HCT116 (cell line): ENCODE measurements at regions not wholly inside any gene's neighbourhood (a gene's known extent, or its start where the extent isn't known, plus 50 kb on each side); places are given as distances from the start of the nearest gene placed in this dataset.

Experiments used
- ATAC-seq: fragments of 200-7000 bp; cut with Tn5 transposase; 2 replicates; pipeline ENCODE4 v1.9.1; 2020; ENCODE audit warnings: mild to moderate bottlenecking, moderate library complexity
- BruUV-seq: library from RNA; stranded (reverse); fragments of 400-500 nt; replicated peaks from 2 replicates; lab custom pipeline; 2021; lab: Mats Ljungman, UMichigan
- CTCF ChIA-PET: fragments of 300-600 bp; sonication (Branson Sonifier 250); formaldehyde crosslinking; loops from one replicate; lab custom pipeline; 2021; ENCODE audit warnings: antibody characterized with exemption; lab: Charles Lee
- POLR2A ChIA-PET: fragments of 300-600, 350-600 bp; sonication (Branson Sonifier 250); formaldehyde crosslinking; loops from one replicate; lab custom pipeline; 2021; ENCODE audit warnings: antibody characterized with exemption; lab: Charles Lee
- RAD21 ChIA-PET, 2 experiments: fragments of 300-600 bp; sonication (Branson Sonifier 250); formaldehyde crosslinking; loops; one replicate each; lab custom pipeline; 2023; ENCODE audit warnings: low total read pairs in 2 of 2; ENCODE audit not compliant: uncharacterized antibody in 2 of 2, unreplicated experiment in 2 of 2, low non-redundant PET in 1 of 2; lab: Charles Lee
- DNase-seq: peaks from one replicate; pipeline ENCODE4 v3.0.0-alpha.2; 2010; ENCODE audit warnings: low read depth, low spot score
- H2AFZ ChIP-seq: fragments of 200-600 bp; shearing (Covaris generic), sonication (generic); 2 replicates; pipeline ENCODE4 v1.6.1; 2017; ENCODE audit warnings: low read depth, mixed run types, mixed read lengths, antibody characterized with exemption, low read length; ENCODE audit not compliant: poor library complexity, severe bottlenecking
- H3K27ac ChIP-seq: 2 replicates; pipeline ENCODE4 v1.5.1; 2012; ENCODE audit warnings: low read depth, low read length
- H3K27me3 ChIP-seq: fragments of 200-600 bp; sonication (generic); 2 replicates; pipeline ENCODE4 v1.6.1; 2016; ENCODE audit warnings: mixed run types, low read length, mixed read lengths; ENCODE audit not compliant: insufficient read depth
- H3K36me3 ChIP-seq, 2 experiments: fragments of 200-500 bp in 1 of 2; fragments of 200-600 bp in 1 of 2; sonication (Bioruptor generic) in 1 of 2; sonication (generic) in 1 of 2; 2 replicates each; pipeline versions ENCODE4 v1.5.1 to v1.6.1; 2014 to 2016; ENCODE audit warnings: low read length in 2 of 2, inconsistent platforms in 1 of 2, mixed read lengths in 1 of 2, mixed run types in 1 of 2; ENCODE audit not compliant: insufficient read depth in 2 of 2, control insufficient read depth in 1 of 2
- H3K4me1 ChIP-seq, 2 experiments: fragments of 200-600 bp in 1 of 2; sonication (generic) in 1 of 2; 2 replicates each; pipeline versions ENCODE4 v1.5.1 to v1.6.1; 2012 to 2017; ENCODE audit warnings: low read length in 2 of 2, inconsistent platforms in 1 of 2, mild to moderate bottlenecking in 1 of 2, mixed read lengths in 1 of 2, mixed run types in 1 of 2, moderate library complexity in 1 of 2; ENCODE audit not compliant: insufficient read depth in 2 of 2, control insufficient read depth in 1 of 2
- H3K4me2 ChIP-seq: fragments of 200-600 bp; sonication (generic); 2 replicates; pipeline ENCODE4 v1.6.1; 2017; ENCODE audit warnings: mixed run types, low read length, mixed read lengths
- H3K4me3 ChIP-seq, 2 experiments: fragments of 200-600 bp in 1 of 2; sonication (generic) in 1 of 2; replicated peaks in 1 of 2; 2 replicates each; pipeline ENCODE4 v1.5.1; 2011 to 2016; ENCODE audit warnings: low read length in 2 of 2, control low read depth in 1 of 2, low read depth in 1 of 2, mild to moderate bottlenecking in 1 of 2, mixed read lengths in 1 of 2, mixed run types in 1 of 2
- H3K79me2 ChIP-seq: fragments of 200-600 bp; sonication (generic); 2 replicates; pipeline ENCODE4 v1.6.1; 2017; ENCODE audit warnings: mild to moderate bottlenecking, mixed run types, low read length, moderate library complexity, mixed read lengths; ENCODE audit not compliant: insufficient read depth
- H3K9ac ChIP-seq: fragments of 200-600 bp; sonication (generic); 2 replicates; pipeline ENCODE4 v1.6.1; 2016; ENCODE audit warnings: low read length, mixed read lengths
- H3K9me2 ChIP-seq: fragments of 200-600 bp; sonication (generic), shearing (Covaris generic); 2 replicates; pipeline ENCODE4 v1.6.1; 2017; ENCODE audit warnings: mixed run types, mild to moderate bottlenecking, moderate library complexity; ENCODE audit not compliant: insufficient read depth
- H3K9me3 ChIP-seq, 2 experiments: fragments of 200-500 bp in 1 of 2; fragments of 200-600 bp in 1 of 2; sonication (Bioruptor generic) in 1 of 2; sonication (generic) in 1 of 2; 2 replicates each; pipeline ENCODE4 v1.6.1; 2014 to 2017; ENCODE audit warnings: low read length in 2 of 2, mixed read lengths in 2 of 2, inconsistent platforms in 1 of 2, low read depth in 1 of 2, mild to moderate bottlenecking in 1 of 2, mixed run types in 1 of 2, moderate library complexity in 1 of 2; ENCODE audit not compliant: control insufficient read depth in 1 of 2, insufficient read depth in 1 of 2
- H4K20me1 ChIP-seq: fragments of 200-600 bp; sonication (generic), shearing (Covaris generic); 2 replicates; pipeline ENCODE4 v1.6.1; 2017; ENCODE audit warnings: mixed run types, mild to moderate bottlenecking, moderate library complexity; ENCODE audit not compliant: insufficient read depth
- CBX3 ChIP-seq: IDR thresholded peaks from 2 replicates; pipeline ENCODE4 v1.6.1; 2012; ENCODE audit warnings: low read depth
- ELF1 ChIP-seq: IDR thresholded peaks from 2 replicates; pipeline ENCODE4 v1.6.1; 2012; ENCODE audit warnings: low read depth, borderline replicate concordance
- FOSL1 ChIP-seq: IDR thresholded peaks from 2 replicates; pipeline ENCODE4 v1.6.1; 2012; ENCODE audit warnings: low read depth
- RAD21 ChIP-seq: IDR thresholded peaks from 2 replicates; pipeline ENCODE4 v1.6.1; 2012; ENCODE audit warnings: low read depth, mild to moderate bottlenecking
- YY1 ChIP-seq: IDR thresholded peaks from 2 replicates; pipeline ENCODE4 v1.6.1; 2011; ENCODE audit warnings: low read length, low read depth, moderate library complexity, mild to moderate bottlenecking; ENCODE audit not compliant: insufficient replicate concordance; ENCODE audit errors: extremely low read depth
- ZFX ChIP-seq: fragments of 450-650 bp; IDR thresholded peaks from 2 replicates; pipeline ENCODE4 v1.6.1; 2017
- ZNF274 ChIP-seq: fragments of 200-500 bp; sonication (Bioruptor generic); IDR thresholded peaks from 2 replicates; pipeline ENCODE4 v1.6.1; 2014; ENCODE audit warnings: mild to moderate bottlenecking, low read depth, low read length, inconsistent platforms
- intact Hi-C: fragments of 100-400 bp; cut with micrococcal nuclease; formaldehyde crosslinking; loops from 2 replicates; pipeline ENCODE4 v1.10.0; 2022
- TF ChIP-seq, protein P1 (sequence below): IDR thresholded peaks from 2 replicates; pipeline ENCODE4 v1.6.1; 2011; ENCODE audit warnings: mild to moderate bottlenecking, low read length, moderate library complexity; ENCODE audit not compliant: insufficient replicate concordance; ENCODE audit errors: extremely low read depth
- TF ChIP-seq, protein P2 (sequence below): IDR thresholded peaks from 2 replicates; pipeline ENCODE4 v1.6.1; 2012
- TF ChIP-seq, protein P3 (sequence below): IDR thresholded peaks from 2 replicates; pipeline ENCODE4 v1.6.1; 2012; ENCODE audit warnings: low read depth
- TF ChIP-seq, protein P4 (sequence below): IDR thresholded peaks from 2 replicates; pipeline ENCODE4 v1.6.1; 2012

DNA sequence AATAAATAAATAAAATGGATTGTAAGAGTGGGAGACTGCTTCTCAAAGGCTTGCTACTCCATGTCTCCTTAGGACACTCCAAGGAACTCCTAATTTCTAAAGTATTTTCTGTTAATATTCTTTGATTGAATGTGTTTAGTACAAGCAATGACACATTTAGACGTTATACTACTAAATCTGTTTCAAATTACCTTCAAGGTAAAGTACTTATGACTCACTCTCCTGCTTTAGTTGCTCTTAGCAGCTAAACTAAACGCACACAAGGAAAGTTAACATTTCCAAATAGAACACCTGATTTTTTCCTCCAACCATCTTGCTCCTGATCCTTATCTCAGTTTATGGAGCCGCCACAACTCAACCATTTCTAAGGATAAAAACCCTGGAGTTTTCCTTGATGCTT is 969.8 kb upstream of the ADGRL4 start (continued):
- TF ChIP-seq, protein P1, sequence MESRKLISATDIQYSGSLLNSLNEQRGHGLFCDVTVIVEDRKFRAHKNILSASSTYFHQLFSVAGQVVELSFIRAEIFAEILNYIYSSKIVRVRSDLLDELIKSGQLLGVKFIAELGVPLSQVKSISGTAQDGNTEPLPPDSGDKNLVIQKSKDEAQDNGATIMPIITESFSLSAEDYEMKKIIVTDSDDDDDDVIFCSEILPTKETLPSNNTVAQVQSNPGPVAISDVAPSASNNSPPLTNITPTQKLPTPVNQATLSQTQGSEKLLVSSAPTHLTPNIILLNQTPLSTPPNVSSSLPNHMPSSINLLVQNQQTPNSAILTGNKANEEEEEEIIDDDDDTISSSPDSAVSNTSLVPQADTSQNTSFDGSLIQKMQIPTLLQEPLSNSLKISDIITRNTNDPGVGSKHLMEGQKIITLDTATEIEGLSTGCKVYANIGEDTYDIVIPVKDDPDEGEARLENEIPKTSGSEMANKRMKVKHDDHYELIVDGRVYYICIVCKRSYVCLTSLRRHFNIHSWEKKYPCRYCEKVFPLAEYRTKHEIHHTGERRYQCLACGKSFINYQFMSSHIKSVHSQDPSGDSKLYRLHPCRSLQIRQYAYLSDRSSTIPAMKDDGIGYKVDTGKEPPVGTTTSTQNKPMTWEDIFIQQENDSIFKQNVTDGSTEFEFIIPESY: no peak
- TF ChIP-seq, protein P2, sequence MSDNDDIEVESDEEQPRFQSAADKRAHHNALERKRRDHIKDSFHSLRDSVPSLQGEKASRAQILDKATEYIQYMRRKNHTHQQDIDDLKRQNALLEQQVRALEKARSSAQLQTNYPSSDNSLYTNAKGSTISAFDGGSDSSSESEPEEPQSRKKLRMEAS: no peak
- TF ChIP-seq ZNF274 (no peak), CBX3 (no peak)
- TF ChIP-seq, all 23 proteins: peak for 0

DNA sequence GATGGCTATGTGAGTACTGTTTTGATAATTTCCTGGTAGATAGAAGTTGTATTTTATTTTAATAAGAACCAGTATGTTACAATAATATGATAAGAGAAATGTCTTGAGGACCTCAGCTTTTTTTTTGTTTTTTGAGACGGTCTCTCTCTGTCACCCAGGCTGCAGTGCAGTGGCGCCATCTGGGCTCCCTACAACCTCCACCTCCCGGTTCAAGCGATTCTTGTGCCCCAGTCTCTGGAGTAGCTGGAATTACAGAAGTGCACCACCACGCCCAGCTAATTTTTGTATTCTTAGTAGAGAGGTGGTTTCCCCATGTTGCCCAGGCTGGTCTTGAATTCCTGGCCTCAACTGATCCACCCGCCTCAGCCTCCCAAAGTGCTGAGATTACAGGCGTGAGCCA is 968.1 kb upstream of the ADGRL4 start:
- POLR2A ChIA-PET: no interaction called here
- no peak for DNase-seq
- no TSS peak for BruUV-seq

DNA sequence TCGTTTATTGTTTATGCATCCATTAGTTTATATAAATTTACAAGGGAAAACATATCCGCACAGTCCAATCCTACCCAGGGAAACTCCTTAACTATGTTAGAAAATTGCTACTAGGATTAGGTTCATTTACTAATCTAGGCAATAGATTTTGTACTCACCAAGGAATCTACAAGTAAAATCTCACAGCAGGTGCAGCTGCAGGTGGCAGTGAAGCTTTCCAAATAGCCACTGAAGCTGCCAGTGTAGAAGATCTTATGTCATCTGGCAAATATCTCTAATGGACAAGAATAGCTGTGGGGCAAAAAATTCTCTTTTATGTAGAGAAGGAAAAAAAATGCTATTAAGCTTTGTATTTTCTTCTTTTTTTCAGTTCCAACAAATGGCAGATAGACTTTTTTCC is 963.4 kb upstream of the ADGRL4 start:
- POLR2A ChIA-PET: no interaction called here
- no TSS peak for BruUV-seq
- no peak for ATAC-seq
- TF ChIP-seq ZFX (no peak), FOSL1 (no peak)
- TF ChIP-seq, protein P3, sequence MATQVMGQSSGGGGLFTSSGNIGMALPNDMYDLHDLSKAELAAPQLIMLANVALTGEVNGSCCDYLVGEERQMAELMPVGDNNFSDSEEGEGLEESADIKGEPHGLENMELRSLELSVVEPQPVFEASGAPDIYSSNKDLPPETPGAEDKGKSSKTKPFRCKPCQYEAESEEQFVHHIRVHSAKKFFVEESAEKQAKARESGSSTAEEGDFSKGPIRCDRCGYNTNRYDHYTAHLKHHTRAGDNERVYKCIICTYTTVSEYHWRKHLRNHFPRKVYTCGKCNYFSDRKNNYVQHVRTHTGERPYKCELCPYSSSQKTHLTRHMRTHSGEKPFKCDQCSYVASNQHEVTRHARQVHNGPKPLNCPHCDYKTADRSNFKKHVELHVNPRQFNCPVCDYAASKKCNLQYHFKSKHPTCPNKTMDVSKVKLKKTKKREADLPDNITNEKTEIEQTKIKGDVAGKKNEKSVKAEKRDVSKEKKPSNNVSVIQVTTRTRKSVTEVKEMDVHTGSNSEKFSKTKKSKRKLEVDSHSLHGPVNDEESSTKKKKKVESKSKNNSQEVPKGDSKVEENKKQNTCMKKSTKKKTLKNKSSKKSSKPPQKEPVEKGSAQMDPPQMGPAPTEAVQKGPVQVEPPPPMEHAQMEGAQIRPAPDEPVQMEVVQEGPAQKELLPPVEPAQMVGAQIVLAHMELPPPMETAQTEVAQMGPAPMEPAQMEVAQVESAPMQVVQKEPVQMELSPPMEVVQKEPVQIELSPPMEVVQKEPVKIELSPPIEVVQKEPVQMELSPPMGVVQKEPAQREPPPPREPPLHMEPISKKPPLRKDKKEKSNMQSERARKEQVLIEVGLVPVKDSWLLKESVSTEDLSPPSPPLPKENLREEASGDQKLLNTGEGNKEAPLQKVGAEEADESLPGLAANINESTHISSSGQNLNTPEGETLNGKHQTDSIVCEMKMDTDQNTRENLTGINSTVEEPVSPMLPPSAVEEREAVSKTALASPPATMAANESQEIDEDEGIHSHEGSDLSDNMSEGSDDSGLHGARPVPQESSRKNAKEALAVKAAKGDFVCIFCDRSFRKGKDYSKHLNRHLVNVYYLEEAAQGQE: no peak
- TF ChIP-seq, protein P1: no peak
- TF ChIP-seq, protein P4, sequence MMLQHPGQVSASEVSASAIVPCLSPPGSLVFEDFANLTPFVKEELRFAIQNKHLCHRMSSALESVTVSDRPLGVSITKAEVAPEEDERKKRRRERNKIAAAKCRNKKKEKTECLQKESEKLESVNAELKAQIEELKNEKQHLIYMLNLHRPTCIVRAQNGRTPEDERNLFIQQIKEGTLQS: no peak

More for the DNA sequence above, 968.1 kb upstream of the ADGRL4 start:
- no peak for ATAC-seq
- Histone ChIP-seq H2AFZ (no peak overlapping the region), H3K4me2 (no peak overlapping the region), H3K9ac (no peak overlapping the region), H3K9me3 (no peaks in the 10 kb centered on the region; a peak in 1 of 4 replicates), H3K4me3 (no peak overlapping the region), H3K9me2 (no peaks in the 10 kb centered on the region), H3K36me3 (no peaks in the 10 kb centered on the region), H3K79me2 (no peaks in the 10 kb centered on the region), H3K4me1 (no peaks in the 10 kb centered on the region), H3K27ac (no peak overlapping the region), H3K27me3 (no peaks in the 10 kb centered on the region), H4K20me1 (no peaks in the 10 kb centered on the region)
- RAD21 ChIA-PET: no interaction called here
- CTCF ChIA-PET: no interaction called here
- intact Hi-C loops: no loop called here
- TF ChIP-seq ELF1 (no peak), YY1 (no peak), RAD21 (peak; percentile 8; the same call in 1 of the 2 replicates)

More for the DNA sequence above, 963.4 kb upstream of the ADGRL4 start:
- no peaks in the 10 kb centered on the region for H3K4me1 ChIP-seq
- intact Hi-C loops: no loop called here
- H3K27ac ChIP-seq: no peak overlapping the region
- ChIA-PET CTCF (no interaction called here), RAD21 (no interaction called here)
- no peak overlapping the region for H3K9ac ChIP-seq
- no peaks in the 10 kb centered on the region for H3K36me3 ChIP-seq
- H3K27me3 ChIP-seq: no peaks in the 10 kb centered on the region
- H2AFZ ChIP-seq: no peak overlapping the region
- H4K20me1 ChIP-seq: no peaks in the 10 kb centered on the region; the same call in 1 of the 2 replicates
- no peaks in the 10 kb centered on the region for H3K9me3 ChIP-seq
- no peaks in the 10 kb centered on the region for H3K9me2 ChIP-seq
- H3K4me2 ChIP-seq: no peak overlapping the region
- no peak overlapping the region for H3K4me3 ChIP-seq
- no peak for DNase-seq
- H3K79me2 ChIP-seq: no peaks in the 10 kb centered on the region
